ENCODE measurements at regions not wholly inside any gene's neighbourhood (a gene's known extent, or its start where the extent isn't known, plus 50 kb on each side); places are given as distances from the start of the nearest gene placed in this dataset.

- H3K4ac ChIP-seq (replicated peaks; ENCODE audit: insufficient read length, low read depth, low read length) = no peak overlapping the region
- FAIRE-seq (no peak), DNase-seq (ENCODE audit: low read depth in 1 of 2, low spot score in 2 of 2) (no peak)
- no peak overlapping the region; the same call in 1 of the 2 replicates for H4K8ac ChIP-seq (ENCODE audit: extremely low read depth, insufficient read depth, low read length)
- no peak overlapping the region for H2BK120ac ChIP-seq (replicated peaks; ENCODE audit: low read depth, low read length)
- no peak overlapping the region for H3K9ac ChIP-seq (replicated peaks in 1 of 4; ENCODE audit: extremely low read depth in 1 of 4, low read depth in 3 of 4, low read length in 3 of 4)
- H2AK5ac ChIP-seq (ENCODE audit: low read depth, low read length) = no peak overlapping the region
- no peaks in the 10 kb centered on the region for H3K23me2 ChIP-seq (ENCODE audit: low read depth, low read length)
- no peak overlapping the region for H4K91ac ChIP-seq (replicated peaks; ENCODE audit: insufficient read length, low read length)
- peaks cover 0 to 2% (median under 1%) of the 10 kb centered on the region in 4 experiments; a peak in 2 of 7 replicates for H3K4me1 ChIP-seq (replicated peaks in 1 of 4; ENCODE audit: control insufficient read depth in 3 of 4, insufficient read depth in 4 of 4, low read length in 3 of 4)
- ChIA-PET CTCF (ENCODE audit: partially characterized antibody) (interaction anchor here (0.5 to 1.9 kb wide), 3 partner anchors 12 to 29 kb away, joined by 3 to 5 read pairs (median 3); no protein-coding TSS in a partner anchor), POLR2A (ENCODE audit: partially characterized antibody) (no interaction called here)
- H4K20me1 ChIP-seq (replicated peaks in 1 of 2; ENCODE audit: control insufficient read depth in 1 of 2, insufficient read depth in 2 of 2, low read length in 2 of 2) = no peaks in the 10 kb centered on the region
- H3K79me2 ChIP-seq (ENCODE audit: control insufficient read depth in 1 of 2, insufficient read depth in 2 of 2, low read length in 2 of 2) = no peaks in the 10 kb centered on the region
- no peak overlapping the region for H3K56ac ChIP-seq (replicated peaks; ENCODE audit: insufficient read length, low read depth, low read length)
- no peak overlapping the region for H4K5ac ChIP-seq (ENCODE audit: insufficient read length, low read depth, low read length)
- H3K27me3 ChIP-seq (replicated peaks in 1 of 4; ENCODE audit: control insufficient read depth in 3 of 4, extremely low read depth in 1 of 4, insufficient read depth in 3 of 4, low read length in 3 of 4) = no peaks in the 10 kb centered on the region
- no peaks in the 10 kb centered on the region for H3K79me1 ChIP-seq (ENCODE audit: low read depth, low read length)
- no peak overlapping the region for H2BK20ac ChIP-seq (ENCODE audit: low read length)
- no peak overlapping the region for H2BK15ac ChIP-seq (ENCODE audit: low read length)
- TF ChIP-seq RNF2 (IDR thresholded peaks at IDR 0.05; ENCODE audit: borderline replicate concordance, low read depth, low read length, missing control alignments, poor library complexity, severe bottlenecking) (no peak), YY1 (IDR thresholded peaks at IDR 0.05; ENCODE audit: low read depth, low read length) (no peak)
- no peak overlapping the region for H2AFZ ChIP-seq (ENCODE audit: low read length)
- no peaks in the 10 kb centered on the region for H3K9me3 ChIP-seq (ENCODE audit: insufficient read depth in 2 of 2, low read depth in 1 of 2, low read length in 1 of 2)
- H3K14ac ChIP-seq (ENCODE audit: insufficient read length) = no peak overlapping the region
- H3K4me3 ChIP-seq (ENCODE audit: extremely low read depth in 1 of 4, insufficient read depth in 2 of 4, low read depth in 3 of 4, low read length in 4 of 4) = no peak overlapping the region
- no peak overlapping the region for H3K23ac ChIP-seq (ENCODE audit: insufficient read length)
- H3K4me2 ChIP-seq (ENCODE audit: insufficient read depth in 1 of 2, low read depth in 2 of 2, low read length in 2 of 2) = no peak overlapping the region
- WGBS, 2 experiments (ENCODE audit: extremely low coverage in 1 of 2, insufficient coverage in 1 of 2, insufficient read length in 1 of 2, insufficient replicate concordance in 2 of 2, low coverage in 1 of 2, low lambda C conversion rate in 2 of 2, missing lambda C conversion rate in 1 of 2) = 82% methylated on average over 2 of the region's 2 CpGs; no CpG with 5 or more reads in 1 of the 2 experiments
- H2BK12ac ChIP-seq (ENCODE audit: low read depth, low read length) = no peak overlapping the region
- H3K36me3 ChIP-seq (ENCODE audit: control insufficient read depth in 2 of 4, insufficient read depth in 4 of 4, low read length in 3 of 4) = no peaks in the 10 kb centered on the region
- no peak overlapping the region for H2BK5ac ChIP-seq (ENCODE audit: low read depth, low read length)
- H3K27ac ChIP-seq (ENCODE audit: low read depth, low read length) = no peak overlapping the region
- no peak overlapping the region for H3K18ac ChIP-seq (ENCODE audit: extremely low read depth, low read length)
Observed at GRCh38 chr9:784916-785315, 56.6 kb upstream of the DMRT1 start.

All from H1 (cell line).